Smooth muscle cell of the brain vasculature (primary cell): ENCODE measurements at regions not wholly inside any gene's neighbourhood (a gene's known extent, or its start where the extent isn't known, plus 50 kb on each side); places are given as distances from the start of the nearest gene placed in this dataset.
"Not testable (repeated sequence)": the region's sequence is repeated elsewhere in the genome, so short reads cannot be mapped to it uniquely, and the experiment has no call there.

Experiments
- DNase-seq: peaks from one replicate; pipeline ENCODE4 v3.0.0-alpha.2; 2012; ENCODE audit warnings: low read depth, low spot score

DNA sequence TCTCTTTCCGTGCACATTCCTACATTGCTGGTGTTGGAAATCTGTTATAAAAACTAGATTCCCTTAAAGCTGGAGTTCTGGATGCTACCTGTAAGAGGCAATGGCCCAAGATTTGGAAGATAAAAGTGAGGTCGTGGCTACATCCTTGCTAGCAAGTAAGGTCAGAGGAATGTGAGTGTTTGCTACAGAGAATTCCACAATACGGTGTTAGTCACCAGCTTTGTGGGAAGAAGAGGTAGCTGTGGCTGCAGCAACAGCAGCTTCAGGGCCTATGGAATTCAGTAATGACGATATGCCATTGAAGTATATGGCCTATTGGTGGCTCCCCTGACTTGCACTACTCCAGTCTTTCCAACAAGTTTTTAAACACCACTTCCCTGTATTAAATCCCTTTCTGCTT lies 227.7 kb upstream of the TMEM260 start:
- DNase-seq, result no peak

DNA sequence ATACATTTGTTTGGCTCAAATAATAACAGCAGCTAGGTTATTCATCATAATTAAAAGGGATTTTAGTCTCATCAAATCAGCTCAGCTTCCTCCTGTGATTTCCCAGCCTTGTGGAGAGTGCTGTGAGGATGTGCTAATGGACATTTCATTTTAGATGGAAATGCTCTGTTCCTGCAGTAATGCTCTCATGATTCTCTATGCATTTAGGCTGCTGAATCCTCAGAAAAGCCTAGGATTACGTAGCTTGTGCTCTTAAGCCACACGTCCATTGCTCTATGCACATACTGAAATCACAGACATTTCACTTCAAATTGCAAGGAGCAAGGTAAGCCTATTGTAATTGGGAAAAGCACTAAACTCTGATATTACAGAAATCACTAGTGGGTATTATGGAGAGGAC lies 226.6 kb upstream of the TMEM260 start:
- no peak for DNase-seq

DNA sequence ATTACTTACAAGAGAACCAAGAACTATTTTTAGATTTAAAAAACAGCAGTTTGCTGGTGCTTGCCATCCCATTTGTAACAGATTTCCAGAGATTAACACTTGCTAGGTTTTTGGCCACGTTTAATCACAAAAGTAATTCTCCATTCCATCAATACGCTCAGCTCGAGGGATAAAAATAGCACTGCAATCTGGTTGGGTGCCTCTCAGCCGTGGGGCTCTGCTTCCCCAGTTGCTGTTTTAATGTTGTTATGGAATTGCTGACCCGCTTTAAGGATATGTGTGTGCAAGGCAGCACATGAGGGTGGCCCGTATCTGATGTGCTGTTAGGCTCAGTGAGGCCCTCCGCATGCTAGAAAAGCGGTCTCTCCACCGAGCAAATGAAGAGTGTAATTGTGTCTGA lies 222.2 kb upstream of the TMEM260 start:
- DNase-seq, result no peak

DNA sequence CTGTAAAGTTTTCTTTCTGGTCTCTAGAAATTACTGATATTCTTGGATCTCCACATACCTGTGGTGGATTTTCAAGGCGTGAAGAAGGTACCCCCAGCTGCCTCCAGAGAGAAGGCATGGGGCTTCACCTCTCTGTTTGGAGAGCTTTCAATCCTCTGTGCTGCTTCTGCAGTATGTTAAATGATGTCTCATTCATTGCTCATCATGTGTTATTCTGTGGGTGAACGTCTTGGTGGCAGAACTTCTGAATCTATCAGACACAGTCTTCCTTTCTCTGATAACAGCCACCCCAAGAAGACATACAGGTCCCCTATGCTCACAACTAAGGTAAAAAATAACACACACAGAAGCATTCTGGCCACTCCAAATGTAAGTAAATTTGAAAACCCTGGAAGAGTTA lies 221.3 kb upstream of the TMEM260 start:
- DNase-seq, result no peak

DNA sequence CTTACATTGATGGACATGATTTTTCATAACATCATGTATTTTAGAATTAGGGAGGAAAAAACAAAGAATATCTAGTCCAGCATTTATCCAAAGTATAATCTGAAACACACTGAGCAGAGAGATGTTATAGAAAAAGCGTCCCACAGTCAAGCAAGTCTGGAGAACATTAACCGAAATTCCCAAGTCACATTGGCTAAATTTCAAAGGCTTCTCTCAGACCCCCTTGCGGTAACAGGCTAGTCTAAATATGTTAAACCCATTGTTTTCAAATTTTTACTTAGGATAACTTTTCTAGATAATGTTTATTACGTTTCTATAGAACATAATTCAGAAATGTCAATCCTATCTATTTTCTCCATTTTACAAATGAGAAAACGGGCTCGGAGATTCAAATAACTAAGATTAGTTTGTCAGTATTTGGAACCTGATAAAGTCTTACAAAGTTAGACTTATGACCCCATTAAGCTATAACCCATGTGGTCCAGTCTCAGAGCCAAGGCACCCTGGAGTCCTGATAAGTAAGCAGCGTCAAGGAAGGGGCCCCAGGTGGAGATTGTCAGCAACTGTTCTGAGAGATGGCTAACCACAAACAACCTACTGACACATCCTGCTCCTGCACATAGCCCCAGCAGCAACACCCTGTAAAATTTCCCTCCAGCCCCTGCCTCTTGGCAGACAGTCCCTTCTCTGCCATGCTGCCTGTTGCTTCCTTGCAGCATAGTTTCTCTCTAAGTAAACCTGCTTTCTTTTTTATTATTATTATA lies 220.6 kb upstream of the TMEM260 start:
- DNase-seq, result no peak

DNA sequence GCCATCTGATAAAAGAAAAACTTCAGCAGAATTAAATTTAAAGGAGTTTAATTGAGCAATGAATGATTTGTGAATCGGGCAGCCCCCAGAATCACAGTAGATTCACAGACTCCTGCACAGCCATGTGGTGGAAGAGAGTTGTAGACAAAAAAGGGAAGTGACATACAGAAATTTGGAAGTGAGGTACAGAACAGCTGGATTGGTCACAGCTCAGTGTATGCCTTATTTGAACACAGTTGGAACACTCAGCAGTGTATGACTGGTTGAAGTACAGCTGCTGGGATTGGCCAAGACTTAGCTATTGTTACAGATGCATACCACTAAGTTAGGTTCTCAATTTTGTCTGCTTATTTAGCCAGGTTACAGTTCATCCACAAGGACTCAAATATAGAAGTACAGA lies 213.9 kb upstream of the TMEM260 start:
- not testable (repeated sequence) for DNase-seq

DNA sequence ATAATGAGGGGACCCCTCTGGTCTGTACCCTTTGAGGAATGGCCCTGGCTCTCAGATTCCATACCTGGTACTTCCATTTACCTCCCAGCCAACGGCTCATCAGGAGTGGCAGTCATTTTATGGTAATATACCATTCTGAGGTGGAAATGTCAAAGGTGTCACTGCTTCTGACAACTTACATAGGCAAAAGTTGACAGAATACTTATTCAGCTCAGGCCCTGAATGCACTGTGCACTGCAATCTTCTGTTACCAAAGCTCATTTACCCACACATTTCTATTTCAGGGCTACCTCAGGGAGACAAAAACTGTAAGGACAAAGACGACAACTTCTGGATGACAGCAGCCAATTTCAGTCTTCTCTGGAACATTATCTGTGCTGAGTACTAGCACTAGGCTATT lies 212.2 kb upstream of the TMEM260 start:
- DNase-seq, result no peak

DNA sequence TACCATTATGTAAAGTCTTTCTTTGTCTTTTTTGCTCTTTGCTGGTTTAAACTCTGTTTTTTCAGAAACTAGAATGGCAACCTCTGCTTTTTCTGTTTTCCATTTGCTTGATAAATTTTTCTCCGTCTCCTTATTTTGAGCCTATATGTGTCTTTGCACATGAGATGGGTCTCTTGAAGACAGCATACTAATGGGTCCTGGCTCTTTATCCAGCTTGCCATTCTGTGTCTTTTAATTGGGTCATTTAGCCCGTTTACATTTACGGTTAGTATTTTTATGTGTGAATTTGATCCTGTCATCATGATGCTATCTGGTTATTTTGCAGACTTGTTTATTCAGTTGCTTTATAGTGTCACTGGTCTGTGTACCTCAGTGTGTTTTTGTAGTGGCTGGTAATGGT lies 207.9 kb upstream of the TMEM260 start:
- DNase-seq, result no peak

DNA sequence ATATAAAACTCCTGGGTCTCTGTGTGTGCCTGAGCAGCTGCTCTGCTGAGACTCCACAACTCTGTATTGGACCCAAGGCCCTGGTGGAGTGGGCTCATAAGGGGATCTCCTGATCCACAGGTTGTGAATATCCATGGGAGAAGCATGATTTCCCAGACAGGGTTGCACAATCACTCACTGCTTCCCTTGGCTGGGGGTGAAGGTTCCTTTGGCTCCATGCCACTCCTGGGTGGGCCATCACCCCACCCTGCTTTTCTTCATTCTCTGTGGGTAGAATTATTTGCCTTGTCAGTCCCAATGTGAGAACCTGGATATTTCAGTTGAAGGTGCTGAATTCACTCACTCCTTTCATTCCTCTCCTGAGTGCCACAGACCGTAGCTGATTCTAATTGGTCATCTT lies 205.2 kb upstream of the TMEM260 start:
- DNase-seq, result no peak

DNA sequence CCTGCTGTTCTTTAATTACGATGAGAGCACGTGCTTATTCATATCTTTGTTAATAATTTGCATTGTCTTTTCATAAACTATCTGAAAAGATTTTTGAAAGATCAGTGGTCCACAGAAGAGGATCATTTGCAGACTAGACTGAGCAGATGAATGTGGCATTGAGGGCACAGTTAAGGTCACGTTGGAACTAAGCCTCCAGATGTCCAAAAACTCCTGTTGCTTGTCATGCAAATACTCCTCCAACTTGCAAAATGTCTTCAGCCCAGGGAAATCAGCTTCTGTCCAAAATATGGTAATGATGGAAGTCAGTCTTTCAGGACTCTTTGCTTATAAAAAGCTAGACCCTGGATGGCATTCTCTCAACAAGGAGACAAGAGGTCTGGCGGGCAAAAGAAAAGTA lies 201.6 kb upstream of the TMEM260 start:
- DNase-seq, result no peak

DNA sequence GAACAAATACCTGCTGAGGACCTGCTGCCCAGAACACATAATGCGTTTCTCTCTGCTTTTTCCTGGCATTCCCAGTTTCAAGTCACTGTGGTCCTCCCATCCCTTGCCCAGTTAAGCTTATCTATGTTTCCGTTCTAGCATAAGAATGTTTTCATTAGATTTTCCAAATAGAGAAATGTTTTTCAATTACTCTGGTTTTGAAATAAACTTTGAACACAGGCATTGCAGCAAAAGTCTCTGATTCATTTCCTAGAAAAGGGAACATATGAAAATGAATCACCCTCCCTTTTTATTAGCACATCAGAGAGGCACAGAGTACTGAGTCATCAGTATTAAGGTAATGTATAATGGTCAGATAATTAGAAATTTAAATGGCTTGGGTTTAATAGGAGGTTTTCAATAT lies 201.1 kb upstream of the TMEM260 start:
- no peak for DNase-seq

DNA sequence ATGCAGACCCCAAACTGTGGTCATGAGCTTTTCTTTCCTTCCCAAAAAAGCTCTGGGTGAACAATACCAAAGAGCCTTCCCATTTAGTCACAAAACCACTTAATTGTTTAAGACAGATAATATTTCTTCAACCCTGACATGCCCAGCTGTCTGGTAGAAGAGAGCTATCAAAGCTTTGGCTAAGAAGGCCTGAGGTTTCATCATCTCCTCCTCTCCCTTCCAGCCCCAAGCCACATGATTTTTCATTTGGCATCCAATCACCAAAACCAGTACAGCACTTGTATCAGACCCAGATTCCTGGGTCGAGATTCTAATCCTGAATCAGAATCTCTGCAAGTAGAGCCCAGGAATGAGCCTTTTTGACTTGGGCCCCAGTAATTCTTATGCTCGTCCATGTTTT lies 199.6 kb upstream of the TMEM260 start:
- DNase-seq, result no peak

DNA sequence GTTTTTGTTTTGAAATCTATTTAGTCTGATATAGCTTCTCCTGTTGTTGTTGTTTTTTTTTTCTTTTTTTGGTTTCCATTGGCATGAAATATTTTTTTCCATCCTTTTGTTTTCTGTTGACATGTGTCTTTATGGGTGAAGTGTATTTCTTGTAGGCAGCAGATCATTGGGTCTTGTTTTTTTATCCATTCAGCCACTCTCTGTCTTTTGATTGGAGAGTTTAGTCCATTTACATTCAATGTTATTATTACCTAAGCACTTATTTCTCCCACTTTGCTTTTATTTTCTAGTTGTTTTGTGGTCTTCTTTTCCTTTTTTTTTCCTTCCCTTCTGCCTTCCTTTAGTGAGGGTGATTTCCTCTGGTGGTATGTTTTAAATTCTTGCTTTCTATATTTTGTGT lies 193.6 kb upstream of the TMEM260 start:
- no peak for DNase-seq

DNA sequence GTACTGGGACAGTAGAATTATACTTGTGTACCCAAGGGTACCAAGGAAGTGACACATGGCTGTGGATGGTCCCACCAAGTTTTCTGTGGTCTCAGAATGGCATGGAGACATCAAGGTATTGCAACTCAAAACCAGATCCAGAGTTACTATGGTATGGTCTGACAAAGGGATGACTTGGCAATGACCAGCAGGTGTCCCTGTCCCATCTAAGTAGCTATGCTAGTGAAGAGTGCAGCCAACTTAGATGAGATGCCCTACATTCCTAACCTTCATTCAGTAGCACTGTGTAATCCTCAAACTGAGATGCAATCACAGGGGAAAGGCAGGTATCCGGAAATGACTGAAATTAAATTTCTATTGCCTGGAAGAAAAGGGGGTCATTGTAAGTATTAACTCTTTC lies 188.7 kb upstream of the TMEM260 start:
- DNase-seq, result no peak

DNA sequence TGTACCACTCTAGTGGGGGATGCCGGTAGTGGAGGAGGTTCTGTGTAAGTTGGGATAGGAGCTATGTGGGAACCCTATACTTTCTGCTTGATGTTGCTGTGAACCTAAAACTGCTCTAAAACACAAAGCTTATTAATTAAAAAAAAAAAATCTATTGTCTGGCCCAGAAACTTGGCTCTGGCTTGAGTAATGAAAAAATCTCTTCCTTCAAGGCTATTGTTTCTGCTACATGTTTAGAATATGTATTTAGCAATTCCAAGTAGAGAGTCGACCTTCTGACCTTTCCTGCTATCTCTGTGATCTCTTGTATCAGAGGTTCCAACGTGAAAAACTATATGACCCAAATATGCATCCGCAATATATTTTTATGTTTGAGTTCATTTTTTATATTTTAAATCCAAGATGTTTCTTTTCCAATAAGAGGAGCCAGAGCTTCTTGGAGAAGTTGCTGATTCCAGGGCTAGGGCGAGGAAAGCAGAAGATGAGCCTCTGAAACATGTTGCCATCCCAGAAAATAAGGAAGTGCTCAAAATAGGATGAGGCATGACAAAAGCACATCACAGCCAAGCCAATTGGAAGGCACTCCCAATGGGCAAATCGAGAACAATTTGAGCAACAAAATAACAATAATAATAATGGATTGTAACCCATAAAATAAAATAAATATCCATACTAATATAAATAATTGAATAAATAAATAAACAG lies 184.6 kb upstream of the TMEM260 start:
- no peak for DNase-seq

DNA sequence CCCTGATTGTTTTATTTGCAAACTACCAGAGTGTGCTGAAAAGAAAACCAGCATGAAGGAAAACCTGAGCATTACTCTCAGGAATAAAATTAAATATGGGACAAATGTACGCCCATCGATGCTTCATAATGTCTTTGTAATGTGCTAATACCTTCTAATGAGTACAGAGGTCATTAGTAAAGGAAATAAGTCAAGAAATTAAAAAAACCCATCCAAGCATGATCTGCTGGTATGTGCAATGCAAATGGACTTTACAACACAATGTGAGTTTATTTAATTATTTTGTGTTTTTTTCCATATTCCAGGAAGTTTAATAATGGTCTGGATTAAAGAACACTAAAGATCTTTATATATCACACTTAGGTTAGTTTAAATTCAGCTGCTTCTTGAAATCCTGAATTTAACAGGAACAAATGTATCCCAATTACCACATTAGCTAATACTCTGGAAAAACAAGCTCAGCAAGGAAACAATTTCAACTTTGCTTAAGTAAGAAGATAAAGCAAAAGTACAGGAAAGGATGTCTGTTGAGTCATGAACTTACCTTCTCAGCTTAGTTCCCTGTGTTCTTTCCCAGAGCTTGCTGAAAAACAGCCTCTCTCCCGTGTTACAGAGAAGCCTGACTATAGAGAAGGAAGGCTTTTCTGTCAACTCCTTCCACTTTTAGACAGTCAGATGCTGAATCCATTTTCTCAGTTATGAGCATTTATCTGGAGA lies 179.3 kb upstream of the TMEM260 start:
- no peak for DNase-seq

DNA sequence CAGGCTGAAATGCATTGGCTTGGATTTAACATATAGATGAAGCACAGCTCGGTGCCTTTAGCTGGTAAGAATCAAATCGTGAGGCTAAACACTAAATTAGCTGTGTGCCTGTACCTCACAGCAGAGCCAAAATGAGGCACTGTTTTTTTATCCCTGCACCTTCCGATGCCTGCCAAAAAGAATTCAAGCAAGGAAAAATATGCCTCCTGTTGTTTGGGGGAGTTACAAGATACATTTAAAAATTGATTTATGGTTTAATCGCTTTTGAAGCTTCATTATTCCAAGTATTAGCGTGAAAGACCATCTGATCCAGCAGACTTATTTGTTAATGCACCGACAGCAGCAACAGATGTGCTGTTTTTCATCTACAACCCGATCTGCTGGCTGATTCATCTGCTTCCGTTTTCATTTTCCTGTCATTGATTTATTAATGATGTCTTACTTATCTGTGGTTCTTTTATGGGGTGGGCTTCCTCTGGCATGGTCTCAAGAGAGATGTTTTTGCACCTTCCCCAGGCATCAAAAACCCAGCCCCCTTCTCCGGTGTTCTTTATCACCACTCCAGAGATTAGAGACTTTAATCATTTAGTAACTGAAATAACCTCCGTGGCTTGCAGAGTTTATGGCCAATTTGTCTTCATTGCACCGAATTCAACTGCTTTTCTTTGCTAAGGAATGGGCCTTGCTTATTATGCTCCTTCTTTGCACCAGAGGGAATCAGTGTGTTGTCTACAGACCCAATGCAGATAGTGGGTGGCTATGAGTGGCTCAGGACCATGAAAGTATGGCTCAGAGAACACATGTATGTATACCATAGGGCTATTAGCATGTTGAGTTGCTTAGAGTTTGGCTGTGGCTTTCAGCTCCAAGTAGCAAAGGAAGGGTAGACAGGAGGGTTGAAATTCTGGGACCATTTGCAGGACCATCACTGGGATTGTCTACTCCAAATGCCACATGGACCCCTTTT lies 166.8 kb upstream of the TMEM260 start:
- no peak for DNase-seq

DNA sequence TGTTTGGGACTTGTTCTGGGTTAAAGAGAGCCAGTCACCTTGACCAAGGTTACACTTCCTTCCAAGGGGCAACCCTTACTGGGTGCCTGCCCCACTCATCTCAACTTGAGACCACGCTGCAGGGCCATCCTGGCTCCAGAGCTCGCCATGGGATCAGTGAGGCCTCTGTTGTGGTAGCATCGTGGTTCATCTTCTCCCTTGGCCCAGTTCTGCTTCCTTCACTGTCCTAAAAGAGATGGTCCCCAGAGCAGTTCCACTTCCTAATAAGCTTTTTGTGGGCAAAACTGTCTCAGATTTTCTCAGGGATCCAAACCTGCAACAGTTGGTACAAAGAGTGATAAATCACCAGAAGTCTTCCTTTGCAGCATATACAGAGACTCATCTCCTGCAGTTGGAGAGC lies 165.9 kb upstream of the TMEM260 start:
- no peak for DNase-seq

DNA sequence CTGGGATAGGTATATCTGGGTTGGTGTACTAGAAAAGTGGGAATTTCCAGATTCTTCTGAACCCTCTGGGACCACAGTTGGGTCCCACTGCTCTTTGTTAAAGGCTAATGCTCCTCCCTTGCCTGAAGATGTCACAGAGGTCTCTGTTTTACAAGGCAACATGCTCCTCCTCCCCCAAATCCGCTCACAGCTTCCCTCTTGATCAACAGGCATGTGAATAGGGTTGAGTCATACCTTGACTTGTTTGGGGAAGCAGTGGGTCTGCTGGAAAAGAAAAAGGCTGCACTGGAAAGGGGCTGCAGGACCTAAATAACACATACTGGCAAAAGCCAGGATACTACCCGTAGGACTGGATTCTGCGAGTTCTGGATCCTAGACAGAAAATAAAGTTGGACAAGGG lies 165.4 kb upstream of the TMEM260 start:
- no peak for DNase-seq

DNA sequence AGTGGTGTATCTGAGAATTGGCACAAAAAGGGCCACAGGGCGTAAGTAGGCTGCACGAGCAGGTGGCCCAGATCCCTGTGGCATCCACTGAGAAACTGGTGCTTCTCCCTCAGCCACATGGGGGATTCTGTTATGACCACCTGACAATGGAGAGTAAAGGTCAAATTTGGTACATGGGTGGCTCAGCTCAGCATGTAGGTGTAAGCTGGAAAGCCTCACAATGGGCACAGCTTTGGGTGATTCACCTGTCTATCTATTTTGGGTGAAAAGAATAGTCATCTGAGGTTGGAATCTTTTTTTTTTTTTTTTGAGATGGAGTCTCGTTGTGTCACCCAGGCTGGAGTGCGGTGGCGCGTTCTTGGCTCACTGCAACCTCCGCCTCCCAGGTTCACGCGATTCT lies 163.4 kb upstream of the TMEM260 start:
- DNase-seq, result no peak

DNA sequence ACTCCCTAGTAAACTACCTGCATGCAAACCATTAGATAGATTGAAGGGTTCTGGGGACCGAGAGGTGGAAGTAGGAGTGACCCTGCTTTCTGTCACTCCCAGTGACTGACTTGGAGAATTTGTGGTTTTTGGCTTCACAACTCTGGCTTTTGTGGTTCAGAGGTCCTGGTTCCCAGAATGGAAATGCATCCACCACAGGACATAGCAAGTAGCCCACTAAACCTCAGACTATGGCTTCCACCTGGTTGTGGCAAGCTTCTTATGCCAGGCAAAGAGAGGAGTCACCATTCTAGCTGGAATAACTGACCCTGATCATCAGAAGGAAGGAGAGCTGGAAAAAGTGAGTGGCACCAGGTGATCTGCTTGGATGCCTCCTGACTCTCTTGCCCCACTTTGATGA lies 162.4 kb upstream of the TMEM260 start:
- DNase-seq, result no peak

DNA sequence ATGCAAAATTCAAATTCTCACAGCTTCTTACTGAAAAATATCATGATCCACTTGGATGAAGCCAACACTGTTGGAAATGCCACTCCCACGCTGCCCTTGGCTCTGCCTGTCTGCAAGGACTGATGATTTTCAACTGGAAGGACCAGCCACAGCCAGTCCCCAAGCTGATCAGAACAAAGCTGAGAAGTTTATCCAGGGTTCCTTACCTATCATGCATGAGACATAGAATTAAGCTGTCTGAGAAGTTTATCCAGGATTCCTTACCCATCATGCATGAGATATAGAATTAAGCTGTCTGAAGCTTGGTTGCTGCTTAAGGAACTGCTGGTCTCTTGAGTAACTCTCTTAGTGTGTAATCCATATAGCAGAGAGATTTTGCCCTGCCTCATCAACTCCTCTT lies 159.8 kb upstream of the TMEM260 start:
- no peak for DNase-seq
